ENCODE measurements at regions not wholly inside any gene's neighbourhood (a gene's known extent, or its start where the extent isn't known, plus 50 kb on each side); places are given as distances from the start of the nearest gene placed in this dataset.
A peak's percentile ranks its signal among the peaks of the same experiment; 100 is the strongest.

DNA sequence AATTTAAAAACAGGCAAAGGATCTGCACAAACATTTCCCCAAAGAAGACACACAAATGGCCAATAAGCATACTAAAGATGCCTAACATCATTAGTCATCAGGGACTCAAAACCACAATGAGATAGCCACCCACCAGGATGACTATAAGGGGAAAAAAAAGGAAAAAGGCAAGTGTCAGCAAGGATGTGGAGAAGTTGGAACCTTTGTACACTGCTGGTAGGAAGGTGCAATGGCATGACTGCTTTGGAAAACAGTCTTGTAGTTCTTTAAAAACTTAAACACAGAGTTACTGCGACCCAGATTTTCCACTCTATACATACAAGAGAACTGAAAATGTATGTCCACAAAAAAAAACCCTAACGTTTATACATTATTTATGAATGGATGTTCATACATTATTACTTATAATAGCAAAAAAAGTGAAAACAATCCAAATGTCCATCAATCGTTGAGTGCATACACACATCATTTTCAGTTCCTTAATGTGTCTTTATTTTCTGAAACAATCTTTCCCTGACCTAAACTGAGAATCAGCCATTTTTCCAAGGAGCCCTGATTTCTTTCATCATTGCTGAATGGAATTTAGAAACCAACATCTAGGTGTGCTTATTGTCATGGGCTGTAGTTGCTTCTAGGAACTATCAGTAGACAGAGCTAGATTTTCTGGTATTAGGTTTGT lies 64.7 kb upstream of the TLK1 start:
- no peak overlapping the region for H3K4me3 ChIP-seq (replicated peaks; ENCODE audit: low read depth, low read length)
- TF ChIP-seq, protein P1, sequence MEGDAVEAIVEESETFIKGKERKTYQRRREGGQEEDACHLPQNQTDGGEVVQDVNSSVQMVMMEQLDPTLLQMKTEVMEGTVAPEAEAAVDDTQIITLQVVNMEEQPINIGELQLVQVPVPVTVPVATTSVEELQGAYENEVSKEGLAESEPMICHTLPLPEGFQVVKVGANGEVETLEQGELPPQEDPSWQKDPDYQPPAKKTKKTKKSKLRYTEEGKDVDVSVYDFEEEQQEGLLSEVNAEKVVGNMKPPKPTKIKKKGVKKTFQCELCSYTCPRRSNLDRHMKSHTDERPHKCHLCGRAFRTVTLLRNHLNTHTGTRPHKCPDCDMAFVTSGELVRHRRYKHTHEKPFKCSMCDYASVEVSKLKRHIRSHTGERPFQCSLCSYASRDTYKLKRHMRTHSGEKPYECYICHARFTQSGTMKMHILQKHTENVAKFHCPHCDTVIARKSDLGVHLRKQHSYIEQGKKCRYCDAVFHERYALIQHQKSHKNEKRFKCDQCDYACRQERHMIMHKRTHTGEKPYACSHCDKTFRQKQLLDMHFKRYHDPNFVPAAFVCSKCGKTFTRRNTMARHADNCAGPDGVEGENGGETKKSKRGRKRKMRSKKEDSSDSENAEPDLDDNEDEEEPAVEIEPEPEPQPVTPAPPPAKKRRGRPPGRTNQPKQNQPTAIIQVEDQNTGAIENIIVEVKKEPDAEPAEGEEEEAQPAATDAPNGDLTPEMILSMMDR (IDR thresholded peaks at IDR 0.05; ENCODE audit: low read depth, low read length, missing control alignments), result peak; percentile 19
- DNase-seq (ENCODE audit: extremely low read depth, low read depth), result peak; percentile 89

DNA sequence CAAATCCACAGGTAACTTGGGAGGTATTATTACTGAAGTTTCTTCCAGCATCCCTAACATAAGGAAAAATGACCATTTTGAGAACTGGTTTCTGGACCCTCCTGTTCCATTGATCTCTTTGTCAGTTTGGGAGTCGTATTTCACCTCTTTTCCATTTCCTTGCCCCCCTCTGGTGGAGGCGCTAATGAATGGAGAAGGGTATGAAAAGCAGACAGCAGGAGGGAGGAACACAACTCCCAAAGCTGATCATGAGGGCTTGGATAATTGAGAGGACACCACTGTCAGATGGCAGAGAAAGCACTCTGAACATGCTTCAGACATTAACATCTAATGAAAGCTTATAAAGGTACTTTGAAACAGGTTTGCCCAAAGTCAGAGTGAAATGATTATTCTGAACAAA lies 56.6 kb upstream of the TLK1 start:
- TF ChIP-seq, protein P1 (IDR thresholded peaks at IDR 0.05; ENCODE audit: low read depth, low read length, missing control alignments), result no peak
- no peak overlapping the region for H3K4me3 ChIP-seq (replicated peaks; ENCODE audit: low read depth, low read length)
- no peak for DNase-seq (ENCODE audit: extremely low read depth, low read depth)

DNA sequence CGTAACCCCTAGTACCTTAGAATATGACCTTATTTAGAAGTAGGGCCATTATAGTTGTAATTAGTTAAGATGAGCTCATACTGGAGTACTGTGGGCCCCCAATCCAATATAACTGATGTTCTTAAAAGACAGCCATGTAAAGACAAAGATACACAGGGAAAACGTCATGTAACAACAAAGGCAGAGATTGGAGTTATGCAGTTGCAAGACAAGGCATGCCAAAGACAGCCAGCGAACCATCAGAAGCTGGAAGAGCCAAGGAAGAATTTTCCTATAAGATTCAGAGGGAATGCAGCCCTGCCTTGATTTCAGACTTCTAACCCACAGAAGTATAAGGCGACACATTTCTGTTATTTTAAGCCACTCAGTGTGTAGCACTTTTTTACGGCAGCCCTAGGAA lies 55.9 kb upstream of the TLK1 start:
- no peak overlapping the region for H3K4me3 ChIP-seq (replicated peaks; ENCODE audit: low read depth, low read length)
- TF ChIP-seq, protein P1 (IDR thresholded peaks at IDR 0.05; ENCODE audit: low read depth, low read length, missing control alignments), result no peak
- DNase-seq (ENCODE audit: extremely low read depth, low read depth), result no peak

DNA sequence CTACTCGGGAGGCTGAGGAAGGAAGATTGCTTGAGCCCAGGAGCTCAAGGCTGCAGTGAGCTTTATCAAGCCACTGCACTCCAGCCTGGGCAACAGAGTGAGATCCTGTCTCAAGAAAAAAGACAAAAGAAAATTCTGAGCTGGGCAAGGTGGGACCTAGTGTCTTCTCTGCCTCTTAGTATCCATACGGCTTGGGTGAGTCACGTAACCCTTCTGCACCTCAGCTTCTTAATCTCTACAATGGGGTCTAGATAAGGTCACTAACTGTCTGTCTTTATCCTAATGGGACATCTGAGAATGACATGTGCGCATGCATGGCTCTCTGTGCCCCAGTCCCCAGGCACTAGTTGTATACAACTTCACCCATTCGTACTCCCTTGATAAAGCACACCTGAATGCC lies 53.4 kb upstream of the TLK1 start:
- no peak overlapping the region for H3K4me3 ChIP-seq (replicated peaks; ENCODE audit: low read depth, low read length)
- no peak for DNase-seq (ENCODE audit: extremely low read depth, low read depth)
- TF ChIP-seq, protein P1 (IDR thresholded peaks at IDR 0.05; ENCODE audit: low read depth, low read length, missing control alignments), result no peak

DNA sequence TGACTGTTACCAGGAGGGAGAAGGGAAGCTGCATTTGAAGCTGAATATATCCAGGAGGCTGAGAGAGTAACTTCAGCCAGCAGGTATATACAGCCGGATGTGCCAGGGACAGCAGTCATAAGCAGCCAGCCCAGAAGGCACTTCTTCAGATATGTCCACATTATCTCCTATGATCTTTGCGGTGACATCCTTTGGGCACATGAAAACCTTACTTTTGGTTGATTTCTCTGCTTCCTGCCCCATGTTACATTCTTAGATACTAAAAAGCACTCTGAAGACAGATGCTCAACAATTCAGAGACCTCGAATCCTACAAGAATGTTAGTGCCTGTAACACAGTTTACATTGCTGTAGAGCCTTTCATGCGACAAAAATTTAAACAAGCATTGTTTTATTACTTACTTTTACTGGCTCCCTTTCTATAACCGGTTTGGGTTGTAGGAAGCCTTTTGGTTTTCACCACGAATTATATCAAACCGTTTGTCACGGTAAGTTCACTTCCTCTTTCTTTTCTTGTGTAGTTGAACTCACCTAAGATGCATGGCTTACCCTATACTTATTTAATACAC lies 50.3 kb upstream of the TLK1 start:
- no peak for DNase-seq (ENCODE audit: extremely low read depth, low read depth)
- TF ChIP-seq, protein P1 (IDR thresholded peaks at IDR 0.05; ENCODE audit: low read depth, low read length, missing control alignments), result no peak
- no peak overlapping the region for H3K4me3 ChIP-seq (replicated peaks; ENCODE audit: low read depth, low read length)
